B cell (primary cell): ENCODE measurements at regions not wholly inside any gene's neighbourhood (a gene's known extent, or its start where the extent isn't known, plus 50 kb on each side); places are given as distances from the start of the nearest gene placed in this dataset.

Experiments
- ATAC-seq: fragments of 200-7000 bp; cut with Tn5 transposase; one replicate; pipeline ENCODE4 v1.10.0; 2021; ENCODE audit warnings: low read depth, mild to moderate bottlenecking, moderate number of reproducible peaks, moderate library complexity
- CTCF ChIA-PET: fragments of 350-600 bp; sonication (Branson Sonifier 250); formaldehyde crosslinking; loops from one replicate; lab custom pipeline; 2021; ENCODE audit warnings: antibody characterized with exemption, inconsistent platforms; lab: Charles Lee
- POLR2A ChIA-PET: fragments of 350-600 bp; sonication (Branson Sonifier 250); formaldehyde crosslinking; loops from one replicate; lab custom pipeline; 2021; ENCODE audit warnings: antibody characterized with exemption; lab: Charles Lee
- DNase-seq: peaks from one replicate; pipeline ENCODE4 v3.0.0; 2013
- H2AFZ ChIP-seq: 2 replicates; pipeline ENCODE4 v1.6.1; 2012; ENCODE audit warnings: mild to moderate bottlenecking, low read depth, low read length; ENCODE audit not compliant: insufficient read depth, poor library complexity, severe bottlenecking
- H3K27ac ChIP-seq, 2 donors: 1 replicate in 1 of 2; 2 replicates in 1 of 2; pipeline ENCODE4 v1.5.1; 2012 to 2013; ENCODE audit warnings: low read length in 2 of 2, mild to moderate bottlenecking in 2 of 2, moderate library complexity in 1 of 2
- H3K27me3 ChIP-seq, 4 experiments: fragments of 200-600 bp in 1 of 4; sonication (generic) in 1 of 4; replicated peaks in 1 of 4; 1 replicate in 2 of 4; 2 replicates in 2 of 4; pipeline versions ENCODE4 v1.6.1 to v1.7.0; 2013 to 2016; ENCODE audit warnings: low read length in 3 of 4, mild to moderate bottlenecking in 2 of 4, mixed read lengths in 1 of 4, moderate library complexity in 1 of 4; ENCODE audit not compliant: insufficient read depth in 4 of 4, control insufficient read depth in 3 of 4; ENCODE audit errors: control extremely low read depth in 1 of 4
- H3K36me3 ChIP-seq, 2 experiments: replicated peaks in 1 of 2; 1 replicate in 1 of 2; 2 replicates in 1 of 2; pipeline versions ENCODE4 v1.6.1 to v1.7.1; 2013; ENCODE audit warnings: low read length in 1 of 2; ENCODE audit not compliant: insufficient read depth in 2 of 2, control insufficient read depth in 1 of 2; ENCODE audit errors: control extremely low read depth in 1 of 2, extremely low read depth in 1 of 2
- H3K4me1 ChIP-seq, 2 donors: fragments of 200-600 bp in 1 of 2; sonication (generic) in 1 of 2; 1 replicate in 1 of 2; 2 replicates in 1 of 2; pipeline versions ENCODE4 v1.5.1 to v1.6.1; 2013 to 2017; ENCODE audit warnings: low read length in 2 of 2; ENCODE audit not compliant: control insufficient read depth in 2 of 2, insufficient read depth in 2 of 2
- H3K4me2 ChIP-seq: replicated peaks from 2 replicates; pipeline ENCODE3; 2012; ENCODE audit warnings: mild to moderate bottlenecking, low read depth, low read length; ENCODE audit not compliant: poor library complexity, severe bottlenecking
- H3K4me3 ChIP-seq, 5 experiments: fragments of 200-600 bp in 1 of 5; sonication (generic) in 1 of 5; 1 replicate in 3 of 5; 2 replicates in 2 of 5; pipeline versions ENCODE4 v1.5.1 to v1.7.0; 2011 to 2016; ENCODE audit warnings: low read length in 4 of 5, mild to moderate bottlenecking in 4 of 5, low read depth in 2 of 5, control low read depth in 1 of 5, moderate library complexity in 1 of 5; ENCODE audit not compliant: insufficient read depth in 1 of 5; ENCODE audit errors: control extremely low read depth in 1 of 5, extremely low read depth in 1 of 5
- H3K79me2 ChIP-seq: fragments of 200-600 bp; sonication (generic); one replicate; pipeline ENCODE4 v1.6.0; 2016; ENCODE audit warnings: low read length; ENCODE audit not compliant: control insufficient read depth, insufficient read depth
- H3K9ac ChIP-seq: fragments of 200-600 bp; sonication (generic); 2 replicates; pipeline ENCODE4 v1.6.1; 2017; ENCODE audit warnings: mild to moderate bottlenecking, low read length, moderate library complexity
- H3K9me3 ChIP-seq, 3 donors: one replicate each; pipeline versions ENCODE4 v1.6.1 to v1.7.1; 2013; ENCODE audit warnings: low read length in 2 of 3; ENCODE audit not compliant: control insufficient read depth in 2 of 3, insufficient read depth in 1 of 3; ENCODE audit errors: control extremely low read depth in 1 of 3
- H4K20me1 ChIP-seq: 2 replicates; pipeline ENCODE4 v1.6.0; 2012; ENCODE audit warnings: mild to moderate bottlenecking, low read length; ENCODE audit not compliant: insufficient read depth, control insufficient read depth, poor library complexity, severe bottlenecking
- H3K27ac Mint-ChIP-seq: one replicate; pipeline ENCODE4 v1.8.0; 2021; ENCODE audit warnings: mixed read lengths
- H3K27me3 Mint-ChIP-seq: one replicate; pipeline ENCODE4 v1.8.0; 2021; ENCODE audit warnings: mixed read lengths
- H3K4me1 Mint-ChIP-seq: one replicate; pipeline ENCODE4 v1.8.0; 2021; ENCODE audit warnings: mixed read lengths
- H3K4me3 Mint-ChIP-seq: one replicate; pipeline ENCODE4 v1.8.0; 2021; ENCODE audit warnings: mixed read lengths
- H3K9me3 Mint-ChIP-seq: one replicate; pipeline ENCODE4 v1.8.0; 2022; ENCODE audit warnings: mixed read lengths; ENCODE audit not compliant: insufficient read depth
- EZH2 ChIP-seq: IDR thresholded peaks from 2 replicates; pipeline ENCODE4 v1.6.1; 2012; ENCODE audit warnings: borderline replicate concordance, low read depth, mild to moderate bottlenecking, moderate library complexity, low read length; ENCODE audit not compliant: insufficient read depth, poor library complexity, severe bottlenecking
- WGBS: methylation state at CpG from one replicate; pipeline ENCODE4 v1.1.5; 2013; ENCODE audit warnings: missing lambda C conversion rate; ENCODE audit not compliant: insufficient coverage; 5-methylcytosine and 5-hydroxymethylcytosine counted together
- intact Hi-C: fragments of 100-400 bp; cut with micrococcal nuclease; formaldehyde crosslinking; loops from one replicate; pipeline ENCODE4 v1.10.0; 2022
- TF ChIP-seq, protein P1 (sequence below): fragments of 200-600 bp; IDR thresholded peaks from one replicate; pipeline ENCODE4 v1.8.0; 2022; ENCODE audit warnings: antibody characterized with exemption, mild to moderate bottlenecking

GRCh38 chr10:55653531-55653930 is 707.5 kb downstream of the ZWINT start:
- H3K27me3 Mint-ChIP-seq, result no peaks in the 10 kb centered on the region
- no peak overlapping the region for H3K9ac ChIP-seq
- POLR2A ChIA-PET, result no interaction called here
- no peak overlapping the region for H2AFZ ChIP-seq
- no peaks in the 10 kb centered on the region for H4K20me1 ChIP-seq
- H3K4me2 ChIP-seq, result no peak overlapping the region
- H3K27ac ChIP-seq, result no peak overlapping the region
- H3K27me3 ChIP-seq, result no peaks in the 10 kb centered on the region
- H3K9me3 Mint-ChIP-seq, result no peaks in the 10 kb centered on the region
- H3K4me1 Mint-ChIP-seq, result no peaks in the 10 kb centered on the region
- ATAC-seq (no peak), DNase-seq (no peak)
- H3K9me3 ChIP-seq, result no peaks in the 10 kb centered on the region
- no peak overlapping the region for H3K4me3 ChIP-seq
- H3K4me3 Mint-ChIP-seq, result no peak overlapping the region
- intact Hi-C loops, result no loop called here
- CTCF ChIA-PET, result no interaction called here
- TF ChIP-seq, protein P1, sequence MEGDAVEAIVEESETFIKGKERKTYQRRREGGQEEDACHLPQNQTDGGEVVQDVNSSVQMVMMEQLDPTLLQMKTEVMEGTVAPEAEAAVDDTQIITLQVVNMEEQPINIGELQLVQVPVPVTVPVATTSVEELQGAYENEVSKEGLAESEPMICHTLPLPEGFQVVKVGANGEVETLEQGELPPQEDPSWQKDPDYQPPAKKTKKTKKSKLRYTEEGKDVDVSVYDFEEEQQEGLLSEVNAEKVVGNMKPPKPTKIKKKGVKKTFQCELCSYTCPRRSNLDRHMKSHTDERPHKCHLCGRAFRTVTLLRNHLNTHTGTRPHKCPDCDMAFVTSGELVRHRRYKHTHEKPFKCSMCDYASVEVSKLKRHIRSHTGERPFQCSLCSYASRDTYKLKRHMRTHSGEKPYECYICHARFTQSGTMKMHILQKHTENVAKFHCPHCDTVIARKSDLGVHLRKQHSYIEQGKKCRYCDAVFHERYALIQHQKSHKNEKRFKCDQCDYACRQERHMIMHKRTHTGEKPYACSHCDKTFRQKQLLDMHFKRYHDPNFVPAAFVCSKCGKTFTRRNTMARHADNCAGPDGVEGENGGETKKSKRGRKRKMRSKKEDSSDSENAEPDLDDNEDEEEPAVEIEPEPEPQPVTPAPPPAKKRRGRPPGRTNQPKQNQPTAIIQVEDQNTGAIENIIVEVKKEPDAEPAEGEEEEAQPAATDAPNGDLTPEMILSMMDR, result no peak
- TF ChIP-seq EZH2, result no peak
- H3K4me1 ChIP-seq, result no peaks in the 10 kb centered on the region
- H3K79me2 ChIP-seq, result no peaks in the 10 kb centered on the region
- no peaks in the 10 kb centered on the region for H3K36me3 ChIP-seq
- no peak overlapping the region for H3K27ac Mint-ChIP-seq

GRCh38 chr10:55641601-55642000 is 719.5 kb downstream of the ZWINT start:
- POLR2A ChIA-PET, result no interaction called here

More at GRCh38 chr10:55641601-55642000, 719.5 kb downstream of the ZWINT start:
- CTCF ChIA-PET, result no interaction called here
- no peak overlapping the region for H3K27ac Mint-ChIP-seq
- Histone ChIP-seq H3K4me3 (no peak overlapping the region), H3K79me2 (no peaks in the 10 kb centered on the region), H3K4me1 (no peaks in the 10 kb centered on the region), H3K4me2 (no peak overlapping the region), H3K36me3 (no peaks in the 10 kb centered on the region), H4K20me1 (no peaks in the 10 kb centered on the region), H2AFZ (no peak overlapping the region), H3K27ac (no peak overlapping the region), H3K9ac (no peak overlapping the region), H3K9me3 (no peaks in the 10 kb centered on the region), H3K27me3 (no peaks in the 10 kb centered on the region)
- DNase-seq (no peak), ATAC-seq (no peak)
- intact Hi-C loops, result no loop called here
- TF ChIP-seq EZH2, result no peak
- TF ChIP-seq, protein P1, result no peak
- no peak overlapping the region for H3K4me3 Mint-ChIP-seq
- no CpG with 5 or more reads among the region's 1 CpG for WGBS
- no peaks in the 10 kb centered on the region for H3K9me3 Mint-ChIP-seq
- no peaks in the 10 kb centered on the region for H3K27me3 Mint-ChIP-seq
- no peaks in the 10 kb centered on the region for H3K4me1 Mint-ChIP-seq
